ENCODE measurements at regions not wholly inside any gene's neighbourhood (a gene's known extent, or its start where the extent isn't known, plus 50 kb on each side); places are given as distances from the start of the nearest gene placed in this dataset.

- 97 to 100% methylated on average over 2 to 3 of the region's 3 CpGs for WGBS, 2 experiments (ENCODE audit: extremely low coverage in 1 of 2, insufficient coverage in 1 of 2, insufficient read length in 1 of 2, insufficient replicate concordance in 2 of 2, low coverage in 1 of 2, low lambda C conversion rate in 2 of 2, missing lambda C conversion rate in 1 of 2)
- no peaks in the 10 kb centered on the region for H4K20me1 ChIP-seq (replicated peaks in 1 of 2; ENCODE audit: control insufficient read depth in 1 of 2, insufficient read depth in 2 of 2, low read length in 2 of 2)
- POLR2A ChIA-PET (ENCODE audit: partially characterized antibody) = no interaction called here
These were observed 356.5 kb downstream of the CDH26 start for GRCh38 chr20:60314727-60315126.

More at GRCh38 chr20:60314727-60315126, 356.5 kb downstream of the CDH26 start:
- no peak overlapping the region for H2BK15ac ChIP-seq (ENCODE audit: low read length)
- H3K9ac ChIP-seq (replicated peaks in 1 of 4; ENCODE audit: extremely low read depth in 1 of 4, low read depth in 3 of 4, low read length in 3 of 4) = no peak overlapping the region
- no peaks in the 10 kb centered on the region for H3K36me3 ChIP-seq (ENCODE audit: control insufficient read depth in 2 of 4, insufficient read depth in 4 of 4, low read length in 3 of 4)
- no peak for TF ChIP-seq NANOG (IDR thresholded peaks at IDR 0.05; ENCODE audit: insufficient read depth, low read depth, low read length, poor library complexity, severe bottlenecking)
- TF ChIP-seq MAFK (IDR thresholded peaks at IDR 0.05; ENCODE audit: low read depth, low read length) = no peak
- no peak for TF ChIP-seq CHD1 (IDR thresholded peaks at IDR 0.05; ENCODE audit: low read depth, low read length)
- TF ChIP-seq EP300 (IDR thresholded peaks at IDR 0.05; ENCODE audit: borderline replicate concordance in 1 of 2, low read depth in 2 of 2, low read length in 2 of 2) = no peak
- no peaks in the 10 kb centered on the region for H3K79me1 ChIP-seq (ENCODE audit: low read depth, low read length)
- peaks cover 7% of the 10 kb centered on the region; the same call in 1 of the 2 replicates for H3K23me2 ChIP-seq (ENCODE audit: low read depth, low read length)
- no peak overlapping the region for H3K18ac ChIP-seq (ENCODE audit: extremely low read depth, low read length)
- no peak overlapping the region for H4K5ac ChIP-seq (ENCODE audit: insufficient read length, low read depth, low read length)
- H3K4me3 ChIP-seq (ENCODE audit: extremely low read depth in 1 of 4, insufficient read depth in 2 of 4, low read depth in 3 of 4, low read length in 4 of 4) = no peak overlapping the region
- no peak overlapping the region for H3K4me2 ChIP-seq (ENCODE audit: insufficient read depth in 1 of 2, low read depth in 2 of 2, low read length in 2 of 2)
- no peak for FAIRE-seq
- no peak overlapping the region for H2BK120ac ChIP-seq (replicated peaks; ENCODE audit: low read depth, low read length)
- no peaks in the 10 kb centered on the region for H3K79me2 ChIP-seq (ENCODE audit: control insufficient read depth in 1 of 2, insufficient read depth in 2 of 2, low read length in 2 of 2)
- no peak overlapping the region for H4K8ac ChIP-seq (ENCODE audit: extremely low read depth, insufficient read depth, low read length)
- no peak overlapping the region for H4K91ac ChIP-seq (replicated peaks; ENCODE audit: insufficient read length, low read length)
- no peak overlapping the region for H2BK12ac ChIP-seq (ENCODE audit: low read depth, low read length)
- H2BK5ac ChIP-seq (ENCODE audit: low read depth, low read length) = no peak overlapping the region
- H3K23ac ChIP-seq (ENCODE audit: insufficient read length) = no peak overlapping the region
- no peak overlapping the region for H2BK20ac ChIP-seq (ENCODE audit: low read length)
- peaks cover 13 to 56% of the 10 kb centered on the region in 2 experiments; a peak in 3 of 4 replicates for H3K9me3 ChIP-seq (ENCODE audit: insufficient read depth in 2 of 2, low read depth in 1 of 2, low read length in 1 of 2)
- H3K27me3 ChIP-seq (replicated peaks in 1 of 4; ENCODE audit: control insufficient read depth in 3 of 4, extremely low read depth in 1 of 4, insufficient read depth in 3 of 4, low read length in 3 of 4) = peaks cover 0 to 3% (median 0%) of the 10 kb centered on the region in 4 experiments; a peak in 1 of 7 replicates
- H3K4me1 ChIP-seq (replicated peaks in 1 of 4; ENCODE audit: control insufficient read depth in 3 of 4, insufficient read depth in 4 of 4, low read length in 3 of 4) = no peaks in the 10 kb centered on the region
- no peak overlapping the region for H2AFZ ChIP-seq (ENCODE audit: low read length)
- CTCF ChIA-PET (ENCODE audit: partially characterized antibody) = no interaction called here
- H2AK5ac ChIP-seq (ENCODE audit: low read depth, low read length) = no peak overlapping the region
- H3K56ac ChIP-seq (replicated peaks; ENCODE audit: insufficient read length, low read depth, low read length) = no peak overlapping the region
- H3K4ac ChIP-seq (replicated peaks; ENCODE audit: insufficient read length, low read depth, low read length) = no peak overlapping the region
- H3K14ac ChIP-seq (ENCODE audit: insufficient read length) = no peak overlapping the region
- H3K27ac ChIP-seq (ENCODE audit: low read depth, low read length) = no peak overlapping the region
- no peak for DNase-seq (ENCODE audit: low read depth in 1 of 2, low spot score in 2 of 2)

All from H1 (cell line).